H9 (cell line): ENCODE measurements at regions not wholly inside any gene's neighbourhood (a gene's known extent, or its start where the extent isn't known, plus 50 kb on each side); places are given as distances from the start of the nearest gene placed in this dataset.

Experiments used
- DNase-seq: peaks from one replicate; pipeline ENCODE4 v3.0.0-alpha.2; 2017
- H2AFZ ChIP-seq: one replicate; pipeline ENCODE4 v1.6.1; 2013; ENCODE audit warnings: mild to moderate bottlenecking, low read length, control low read depth, moderate library complexity
- H2AK5ac ChIP-seq: 2 replicates; pipeline ENCODE4 v1.6.1; 2013; ENCODE audit warnings: low read length, control low read depth, mixed read lengths; ENCODE audit not compliant: insufficient read length
- H2BK120ac ChIP-seq: one replicate; pipeline ENCODE4 v1.6.1; 2013; ENCODE audit warnings: low read depth, mild to moderate bottlenecking, low read length, control low read depth, inconsistent platforms; ENCODE audit not compliant: poor library complexity, severe bottlenecking
- H2BK12ac ChIP-seq: 2 replicates; pipeline ENCODE4 v1.6.1; 2013; ENCODE audit warnings: low read length, control low read depth, mixed read lengths, low read depth; ENCODE audit not compliant: insufficient read length
- H2BK15ac ChIP-seq: 2 replicates; pipeline ENCODE4 v1.6.1; 2013; ENCODE audit warnings: low read depth, low read length, control low read depth
- H2BK20ac ChIP-seq: one replicate; pipeline ENCODE4 v1.6.1; 2013; ENCODE audit warnings: low read depth, mild to moderate bottlenecking, low read length, control low read depth, inconsistent platforms; ENCODE audit not compliant: poor library complexity, severe bottlenecking
- H2BK5ac ChIP-seq: 2 replicates; pipeline ENCODE4 v1.6.1; 2013; ENCODE audit warnings: low read length, control low read depth, mixed read lengths; ENCODE audit not compliant: insufficient read length
- H3K14ac ChIP-seq: 2 replicates; pipeline ENCODE4 v1.6.1; 2013; ENCODE audit warnings: low read length, control low read depth; ENCODE audit not compliant: insufficient read depth
- H3K18ac ChIP-seq: 2 replicates; pipeline ENCODE4 v1.6.1; 2013; ENCODE audit warnings: low read depth, mild to moderate bottlenecking, mixed read lengths, low read length, control low read depth; ENCODE audit not compliant: insufficient read length
- H3K23ac ChIP-seq: 2 replicates; pipeline ENCODE4 v1.6.1; 2013; ENCODE audit warnings: low read length, control low read depth, mixed read lengths, low read depth; ENCODE audit not compliant: insufficient read length
- H3K23me2 ChIP-seq: 2 replicates; pipeline ENCODE4 v1.6.1; 2013; ENCODE audit warnings: low read depth, mild to moderate bottlenecking, mixed read lengths, low read length, control low read depth; ENCODE audit not compliant: insufficient read length, poor library complexity, severe bottlenecking
- H3K27ac ChIP-seq: 2 replicates; pipeline ENCODE4 v1.5.1; 2013; ENCODE audit warnings: low read length, control low read depth, mixed read lengths, low read depth; ENCODE audit not compliant: insufficient read length
- H3K27me3 ChIP-seq: 2 replicates; pipeline ENCODE4 v1.6.1; 2013; ENCODE audit warnings: low read length, control low read depth, inconsistent platforms; ENCODE audit not compliant: insufficient read depth
- H3K4ac ChIP-seq: 2 replicates; pipeline ENCODE4 v1.6.1; 2013; ENCODE audit warnings: low read depth, mild to moderate bottlenecking, control low read depth, inconsistent platforms, low read length, moderate library complexity
- H3K4me1 ChIP-seq: 2 replicates; pipeline ENCODE4 v1.6.1; 2013; ENCODE audit warnings: low read length, control low read depth, inconsistent platforms; ENCODE audit not compliant: insufficient read depth
- H3K4me2 ChIP-seq: 2 replicates; pipeline ENCODE4 v1.6.1; 2013; ENCODE audit warnings: low read length, control low read depth, mixed read lengths; ENCODE audit not compliant: insufficient read length, insufficient read depth
- H3K56ac ChIP-seq: 2 replicates; pipeline ENCODE4 v1.6.1; 2013; ENCODE audit warnings: low read depth, mild to moderate bottlenecking, mixed read lengths, low read length, control low read depth; ENCODE audit not compliant: insufficient read length
- H3K79me1 ChIP-seq: 2 replicates; pipeline ENCODE4 v1.6.1; 2013; ENCODE audit warnings: low read depth, mild to moderate bottlenecking, moderate library complexity, low read length, control low read depth, inconsistent platforms; ENCODE audit not compliant: insufficient read depth, poor library complexity, severe bottlenecking
- H3K79me2 ChIP-seq: 2 replicates; pipeline ENCODE4 v1.6.1; 2013; ENCODE audit warnings: low read length, control low read depth, inconsistent platforms; ENCODE audit not compliant: insufficient read depth
- H3K9ac ChIP-seq: 2 replicates; pipeline ENCODE4 v1.6.1; 2013; ENCODE audit warnings: low read length, control low read depth, mixed read lengths; ENCODE audit not compliant: insufficient read length; ENCODE audit errors: extremely low read depth
- H3K9me3 ChIP-seq: one replicate; pipeline ENCODE4 v1.6.1; 2013; ENCODE audit warnings: low read depth, low read length, inconsistent platforms; ENCODE audit not compliant: control insufficient read depth
- H3T11ph ChIP-seq: one replicate; pipeline ENCODE4 v1.6.1; 2013; ENCODE audit warnings: mild to moderate bottlenecking, low read length, control low read depth, inconsistent platforms
- H4K20me1 ChIP-seq: one replicate; pipeline ENCODE4 v1.6.1; 2013; ENCODE audit not compliant: control insufficient read depth, insufficient read length, insufficient read depth
- H4K5ac ChIP-seq: 2 replicates; pipeline ENCODE4 v1.6.1; 2013; ENCODE audit warnings: low read depth, mild to moderate bottlenecking, mixed read lengths, low read length, control low read depth; ENCODE audit not compliant: insufficient read length
- H4K8ac ChIP-seq: replicated peaks from 2 replicates; pipeline ENCODE4 v1.6.1; 2013; ENCODE audit warnings: low read length, control low read depth, mixed read lengths, low read depth; ENCODE audit not compliant: insufficient read length
- H4K91ac ChIP-seq: 2 replicates; pipeline ENCODE4 v1.6.1; 2013; ENCODE audit warnings: low read depth, mild to moderate bottlenecking, moderate library complexity, mixed read lengths, low read length, control low read depth; ENCODE audit not compliant: insufficient read length
- H3K27ac Mint-ChIP-seq, 3 experiments: 2 replicates in 2 of 3; 3 replicates in 1 of 3; pipeline ENCODE4 v1.8.0; 2020 to 2021; ENCODE audit warnings: mixed read lengths in 3 of 3, mild to moderate bottlenecking in 1 of 3, moderate library complexity in 1 of 3
- H3K27me3 Mint-ChIP-seq: 2 replicates; pipeline ENCODE4 v1.8.0; 2021; ENCODE audit warnings: low read depth, mild to moderate bottlenecking, moderate library complexity, mixed read lengths
- H3K36me3 Mint-ChIP-seq, 3 experiments: 2 replicates in 2 of 3; 3 replicates in 1 of 3; pipeline ENCODE4 v1.8.0; 2020 to 2021; ENCODE audit warnings: low read depth in 3 of 3, mixed read lengths in 3 of 3; ENCODE audit not compliant: insufficient read depth in 1 of 3
- H3K4me1 Mint-ChIP-seq, 2 experiments: 2 replicates each; pipeline ENCODE4 v1.8.0; 2020; ENCODE audit warnings: mixed read lengths in 2 of 2
- H3K4me3 Mint-ChIP-seq, 2 experiments: 2 replicates in 1 of 2; 3 replicates in 1 of 2; pipeline ENCODE4 v1.8.0; 2020 to 2021; ENCODE audit warnings: mild to moderate bottlenecking in 2 of 2, mixed read lengths in 2 of 2, moderate library complexity in 1 of 2
- H3K9me3 Mint-ChIP-seq, 2 experiments: 2 replicates in 1 of 2; 3 replicates in 1 of 2; pipeline ENCODE4 v1.8.0; 2020; ENCODE audit warnings: mild to moderate bottlenecking in 2 of 2, mixed read lengths in 2 of 2, moderate library complexity in 1 of 2
- WGBS: extraction: QIAGEN DNeasy Blood & Tissue Kit; methylation state at CpG from one replicate; pipeline ENCODE4 v1.1.7; 2013; ENCODE audit warnings: missing lambda C conversion rate, low lambda C conversion rate, mixed read lengths; ENCODE audit not compliant: insufficient read length; ENCODE audit errors: extremely low coverage; 5-methylcytosine and 5-hydroxymethylcytosine counted together
- TF ChIP-seq, protein P1 (sequence below): fragments of 200-600 bp; sonication (generic); conservative IDR thresholded peaks from 3 replicates; pipeline ENCODE4 v1.8.0; 2021; ENCODE audit warnings: antibody characterized with exemption, mild to moderate bottlenecking

DNA sequence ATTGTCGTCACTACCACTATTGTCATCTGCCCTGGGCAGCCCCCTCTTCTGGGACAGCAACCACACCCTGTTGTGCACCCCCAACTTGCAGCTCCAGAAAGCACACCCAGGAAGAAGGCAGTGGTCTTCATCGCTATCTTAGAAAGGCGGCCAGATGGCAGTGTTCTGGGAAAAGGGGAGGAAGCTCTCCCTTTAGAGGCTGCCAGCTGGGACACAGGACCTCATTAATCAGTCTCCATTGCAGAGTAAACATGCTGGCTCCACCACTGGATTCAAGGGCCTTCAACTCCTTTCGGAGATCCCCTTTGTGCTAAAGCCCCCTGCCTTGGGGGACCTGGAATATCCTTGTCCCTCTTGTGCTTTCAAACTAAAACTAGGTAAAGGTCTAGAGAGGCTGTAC is 199.3 kb upstream of the LINGO1 start:
- Mint-ChIP-seq H3K4me3 (no peak overlapping the region), H3K9me3 (no peaks in the 10 kb centered on the region), H3K27ac (peak overlapping the region in 1 of 3 experiments; percentile 14; a peak in 1 of 7 replicates), H3K36me3 (no peaks in the 10 kb centered on the region), H3K27me3 (peaks cover 4% of the 10 kb centered on the region), H3K4me1 (peaks cover 9 to 27% of the 10 kb centered on the region in 2 experiments)
- H2BK120ac ChIP-seq, result no peak overlapping the region
- no peaks in the 10 kb centered on the region for H4K20me1 ChIP-seq
- H3T11ph ChIP-seq, result no peak overlapping the region
- H3K4me2 ChIP-seq, result no peak overlapping the region
- no peak overlapping the region for H2BK20ac ChIP-seq
- no peak overlapping the region for H3K56ac ChIP-seq
- no CpG with 5 or more reads among the region's 4 CpGs for WGBS
- no peak overlapping the region for H2AK5ac ChIP-seq
- no peak overlapping the region; the same call in 1 of the 2 replicates for H3K14ac ChIP-seq
- no peak overlapping the region for H2BK5ac ChIP-seq
- H4K91ac ChIP-seq, result no peak overlapping the region
- no peaks in the 10 kb centered on the region for H3K4me1 ChIP-seq
- H2BK15ac ChIP-seq, result no peak overlapping the region
- TF ChIP-seq, protein P1, sequence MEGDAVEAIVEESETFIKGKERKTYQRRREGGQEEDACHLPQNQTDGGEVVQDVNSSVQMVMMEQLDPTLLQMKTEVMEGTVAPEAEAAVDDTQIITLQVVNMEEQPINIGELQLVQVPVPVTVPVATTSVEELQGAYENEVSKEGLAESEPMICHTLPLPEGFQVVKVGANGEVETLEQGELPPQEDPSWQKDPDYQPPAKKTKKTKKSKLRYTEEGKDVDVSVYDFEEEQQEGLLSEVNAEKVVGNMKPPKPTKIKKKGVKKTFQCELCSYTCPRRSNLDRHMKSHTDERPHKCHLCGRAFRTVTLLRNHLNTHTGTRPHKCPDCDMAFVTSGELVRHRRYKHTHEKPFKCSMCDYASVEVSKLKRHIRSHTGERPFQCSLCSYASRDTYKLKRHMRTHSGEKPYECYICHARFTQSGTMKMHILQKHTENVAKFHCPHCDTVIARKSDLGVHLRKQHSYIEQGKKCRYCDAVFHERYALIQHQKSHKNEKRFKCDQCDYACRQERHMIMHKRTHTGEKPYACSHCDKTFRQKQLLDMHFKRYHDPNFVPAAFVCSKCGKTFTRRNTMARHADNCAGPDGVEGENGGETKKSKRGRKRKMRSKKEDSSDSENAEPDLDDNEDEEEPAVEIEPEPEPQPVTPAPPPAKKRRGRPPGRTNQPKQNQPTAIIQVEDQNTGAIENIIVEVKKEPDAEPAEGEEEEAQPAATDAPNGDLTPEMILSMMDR, result no peak; the same call in 2 of the 3 replicates
- no peak overlapping the region for H3K23ac ChIP-seq
- no peak for DNase-seq
- no peak overlapping the region for H2AFZ ChIP-seq
- no peak overlapping the region for H3K27ac ChIP-seq
- no peaks in the 10 kb centered on the region for H3K9me3 ChIP-seq
- no peak overlapping the region for H4K8ac ChIP-seq
- H2BK12ac ChIP-seq, result no peak overlapping the region
- H4K5ac ChIP-seq, result no peak overlapping the region
- H3K27me3 ChIP-seq, result no peaks in the 10 kb centered on the region
- H3K4ac ChIP-seq, result no peak overlapping the region
- no peak overlapping the region for H3K9ac ChIP-seq
- no peaks in the 10 kb centered on the region for H3K23me2 ChIP-seq
- no peaks in the 10 kb centered on the region for H3K79me2 ChIP-seq
- no peaks in the 10 kb centered on the region for H3K79me1 ChIP-seq
- no peak overlapping the region for H3K18ac ChIP-seq
